ENCODE measurements at regions not wholly inside any gene's neighbourhood (a gene's known extent, or its start where the extent isn't known, plus 50 kb on each side); places are given as distances from the start of the nearest gene placed in this dataset.

GRCh38 chr20:20938599-20938998 lies 167.6 kb downstream of the LINC00237 start:
- TF ChIP-seq, protein P1, sequence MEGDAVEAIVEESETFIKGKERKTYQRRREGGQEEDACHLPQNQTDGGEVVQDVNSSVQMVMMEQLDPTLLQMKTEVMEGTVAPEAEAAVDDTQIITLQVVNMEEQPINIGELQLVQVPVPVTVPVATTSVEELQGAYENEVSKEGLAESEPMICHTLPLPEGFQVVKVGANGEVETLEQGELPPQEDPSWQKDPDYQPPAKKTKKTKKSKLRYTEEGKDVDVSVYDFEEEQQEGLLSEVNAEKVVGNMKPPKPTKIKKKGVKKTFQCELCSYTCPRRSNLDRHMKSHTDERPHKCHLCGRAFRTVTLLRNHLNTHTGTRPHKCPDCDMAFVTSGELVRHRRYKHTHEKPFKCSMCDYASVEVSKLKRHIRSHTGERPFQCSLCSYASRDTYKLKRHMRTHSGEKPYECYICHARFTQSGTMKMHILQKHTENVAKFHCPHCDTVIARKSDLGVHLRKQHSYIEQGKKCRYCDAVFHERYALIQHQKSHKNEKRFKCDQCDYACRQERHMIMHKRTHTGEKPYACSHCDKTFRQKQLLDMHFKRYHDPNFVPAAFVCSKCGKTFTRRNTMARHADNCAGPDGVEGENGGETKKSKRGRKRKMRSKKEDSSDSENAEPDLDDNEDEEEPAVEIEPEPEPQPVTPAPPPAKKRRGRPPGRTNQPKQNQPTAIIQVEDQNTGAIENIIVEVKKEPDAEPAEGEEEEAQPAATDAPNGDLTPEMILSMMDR (conservative IDR thresholded peaks at IDR 0.05) = no peak
- no peak overlapping the region for H3K27ac ChIP-seq

DNA sequence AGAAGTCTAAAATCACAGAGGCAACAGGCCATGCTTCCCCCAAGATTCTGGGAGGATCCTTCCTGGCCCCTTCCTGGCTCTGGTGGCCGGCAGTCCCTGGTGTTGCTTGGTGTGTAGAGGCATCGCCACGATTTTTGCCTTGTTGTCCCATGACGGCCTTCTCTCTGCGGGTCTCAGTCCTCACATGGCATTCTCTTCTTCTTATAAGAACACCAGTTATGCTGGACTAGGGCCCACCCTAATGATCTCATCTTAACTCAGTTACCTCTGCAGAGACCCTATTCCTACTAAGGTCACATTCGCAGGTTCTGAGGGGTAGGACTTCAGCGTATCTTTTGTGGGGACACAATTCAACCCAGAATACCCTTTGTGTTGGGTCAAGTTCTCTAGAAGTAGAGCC lies 168.0 kb downstream of the LINC00237 start:
- TF ChIP-seq, protein P1 (conservative IDR thresholded peaks at IDR 0.05) = no peak
- H3K27ac ChIP-seq = no peak overlapping the region

DNA sequence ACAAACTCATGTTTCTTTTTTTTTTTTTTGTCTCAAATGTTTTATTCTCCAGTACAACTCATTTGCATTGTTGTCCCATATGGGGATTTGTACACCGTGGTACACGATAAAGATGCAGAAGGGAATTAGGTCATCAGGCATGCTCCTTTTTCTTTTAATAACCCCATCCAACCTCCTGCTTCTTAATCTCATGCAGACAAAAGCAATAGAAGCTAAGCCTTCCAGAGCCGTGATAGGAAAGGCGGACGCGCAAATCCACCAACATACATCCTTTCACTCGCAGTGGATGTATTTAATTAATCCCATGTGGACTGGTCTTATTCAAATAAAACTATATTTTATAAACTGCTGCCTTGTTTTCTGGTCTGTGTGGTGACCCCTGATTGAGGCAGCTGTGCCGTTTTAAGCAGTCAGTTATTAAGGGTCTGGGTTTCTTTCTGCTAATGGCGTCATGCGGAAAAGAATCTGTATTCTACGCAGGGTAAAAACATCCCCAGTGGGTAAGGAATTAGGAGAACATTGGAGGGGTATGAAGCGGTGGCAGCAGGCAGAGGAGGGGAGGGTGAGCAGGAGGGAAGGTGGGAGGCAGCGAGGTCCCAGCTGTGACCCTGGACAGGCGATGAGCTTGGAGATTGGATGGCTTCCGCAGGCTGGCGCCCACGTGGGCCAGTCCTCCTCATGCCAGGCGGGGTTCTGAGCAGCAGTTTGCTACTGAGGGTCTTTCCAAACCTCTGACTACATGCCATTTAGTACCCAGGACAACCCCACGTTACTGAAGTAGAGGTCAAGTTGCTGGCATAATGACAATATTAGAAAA lies 172.8 kb downstream of the LINC00237 start:
- H3K27ac ChIP-seq = no peak overlapping the region
- TF ChIP-seq, protein P1 (conservative IDR thresholded peaks at IDR 0.05) = no peak

- TF ChIP-seq, protein P1 (conservative IDR thresholded peaks at IDR 0.05) = no peak
- no peak overlapping the region for H3K27ac ChIP-seq
Measured at GRCh38 chr20:20932156-20932555, 174.0 kb downstream of the LINC00237 start.

DNA sequence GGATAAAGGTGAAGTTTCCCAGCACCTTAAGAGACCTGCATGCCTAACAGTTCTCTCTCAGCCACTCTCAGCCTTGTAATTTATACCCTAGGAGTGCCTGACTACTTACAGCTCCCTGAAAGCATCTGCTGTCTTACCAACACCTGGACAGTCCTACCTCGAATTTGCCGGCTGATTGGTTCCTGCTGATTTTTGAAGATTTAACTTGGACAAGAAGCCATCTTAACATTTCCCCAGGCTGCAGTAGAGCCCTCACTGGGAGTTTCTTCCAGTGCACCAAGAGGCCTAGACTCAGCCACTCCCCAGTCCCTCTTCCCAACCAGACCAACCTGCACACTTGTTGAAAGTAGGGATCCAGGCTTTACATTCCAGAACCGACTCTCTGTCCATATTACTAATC lies 174.5 kb downstream of the LINC00237 start:
- TF ChIP-seq, protein P1 (conservative IDR thresholded peaks at IDR 0.05) = no peak
- no peak overlapping the region for H3K27ac ChIP-seq

- TF ChIP-seq, protein P1 (conservative IDR thresholded peaks at IDR 0.05) = no peak
- H3K27ac ChIP-seq = no peak overlapping the region
Measured at GRCh38 chr20:20931024-20931423, 175.1 kb downstream of the LINC00237 start.

- TF ChIP-seq, protein P1 (conservative IDR thresholded peaks at IDR 0.05) = no peak
- H3K27ac ChIP-seq = no peak overlapping the region
Measured at GRCh38 chr20:20930500-20930899, 175.7 kb downstream of the LINC00237 start.
